IMR-90 (cell line): ENCODE measurements at regions not wholly inside any gene's neighbourhood (a gene's known extent, or its start where the extent isn't known, plus 50 kb on each side); places are given as distances from the start of the nearest gene placed in this dataset.

Experiments used
- ATAC-seq: fragments of 200-7000 bp; cut with Tn5 transposase; 2 replicates; pipeline ENCODE4 v1.9.1; 2020; ENCODE audit warnings: low read depth, mild to moderate bottlenecking, moderate library complexity
- BruUV-seq: library from RNA; stranded (reverse); fragments of 400-500 nt; replicated peaks from 2 replicates; lab custom pipeline; 2021; lab: Mats Ljungman, UMichigan
- CTCF ChIA-PET: fragments of 300-600 bp; formaldehyde crosslinking; extraction: SDS; loops from one replicate; lab custom pipeline; 2021; ENCODE audit warnings: antibody characterized with exemption; lab: Yijun Ruan, JAX
- POLR2A ChIA-PET: fragments of 300-600 bp; sonication (Branson Sonifier 250); formaldehyde crosslinking; loops from one replicate; lab custom pipeline; 2022; ENCODE audit warnings: antibody characterized with exemption; ENCODE audit not compliant: unreplicated experiment; lab: Charles Lee
- DNase-seq: peaks from one replicate; pipeline ENCODE4 v3.0.0; 2013
- H2AFZ ChIP-seq: replicated peaks from 2 replicates; pipeline ENCODE3; 2013; ENCODE audit warnings: low read length, mild to moderate bottlenecking; ENCODE audit not compliant: poor library complexity
- H2AK5ac ChIP-seq: 2 replicates; pipeline ENCODE4 v1.6.1; 2013; ENCODE audit warnings: low read depth, low read length, inconsistent platforms
- H2AK9ac ChIP-seq: replicated peaks from 2 replicates; pipeline ENCODE3; 2013; ENCODE audit warnings: mild to moderate bottlenecking, low read depth, low read length, moderate library complexity; ENCODE audit not compliant: poor library complexity
- H2BK120ac ChIP-seq: 2 replicates; pipeline ENCODE4 v1.6.1; 2013; ENCODE audit warnings: low read depth, low read length, inconsistent platforms
- H2BK15ac ChIP-seq: 3 replicates; pipeline ENCODE4 v1.6.1; 2013; ENCODE audit warnings: low read depth, low read length, inconsistent platforms
- H2BK20ac ChIP-seq: 2 replicates; pipeline ENCODE4 v1.6.1; 2013; ENCODE audit warnings: low read depth, mild to moderate bottlenecking, inconsistent platforms, low read length, moderate library complexity
- H2BK5ac ChIP-seq: 2 replicates; pipeline ENCODE4 v1.6.1; 2013; ENCODE audit warnings: mild to moderate bottlenecking, low read depth, low read length, inconsistent platforms; ENCODE audit not compliant: poor library complexity, severe bottlenecking
- H3K14ac ChIP-seq: replicated peaks from 2 replicates; pipeline ENCODE4 v1.6.1; 2013; ENCODE audit warnings: low read depth, low read length, inconsistent platforms
- H3K18ac ChIP-seq: 2 replicates; pipeline ENCODE4 v1.6.1; 2013; ENCODE audit warnings: low read depth, low read length, control low read depth
- H3K23ac ChIP-seq: 2 replicates; pipeline ENCODE4 v1.6.1; 2013; ENCODE audit warnings: low read depth, low read length, inconsistent platforms
- H3K27ac ChIP-seq: 2 replicates; pipeline ENCODE4 v1.5.1; 2013; ENCODE audit warnings: mild to moderate bottlenecking, control low read depth, low read length; ENCODE audit not compliant: insufficient read depth
- H3K27me3 ChIP-seq: 2 replicates; pipeline ENCODE4 v1.6.1; 2013; ENCODE audit warnings: low read length; ENCODE audit not compliant: control insufficient read depth, insufficient read depth
- H3K36me3 ChIP-seq: 2 replicates; pipeline ENCODE4 v1.6.1; 2013; ENCODE audit warnings: low read length, mixed read lengths; ENCODE audit not compliant: control insufficient read depth, insufficient read depth
- H3K4ac ChIP-seq: 2 replicates; pipeline ENCODE4 v1.6.1; 2013; ENCODE audit warnings: low read depth, low read length, inconsistent platforms
- H3K4me1 ChIP-seq: 2 replicates; pipeline ENCODE4 v1.6.1; 2013; ENCODE audit warnings: low read length, mixed read lengths; ENCODE audit not compliant: control insufficient read depth, insufficient read depth
- H3K4me2 ChIP-seq: 2 replicates; pipeline ENCODE4 v1.6.1; 2013; ENCODE audit warnings: low read depth, mild to moderate bottlenecking, control low read depth, low read length, moderate library complexity
- H3K4me3 ChIP-seq: 2 replicates; pipeline ENCODE4 v1.5.1; 2013; ENCODE audit warnings: low read depth, mild to moderate bottlenecking, control low read depth, low read length, moderate library complexity; ENCODE audit not compliant: insufficient read depth
- H3K56ac ChIP-seq: 2 replicates; pipeline ENCODE4 v1.6.1; 2013; ENCODE audit warnings: low read length, inconsistent platforms; ENCODE audit not compliant: insufficient read depth; ENCODE audit errors: extremely low read depth
- H3K79me1 ChIP-seq, 2 experiments: 2 replicates each; pipeline ENCODE4 v1.6.1; 2013; ENCODE audit warnings: low read length in 2 of 2, inconsistent platforms in 1 of 2, low read depth in 1 of 2
- H3K9ac ChIP-seq: 2 replicates; pipeline ENCODE4 v1.6.1; 2013; ENCODE audit warnings: low read depth, low read length, control low read depth
- H3K9me1 ChIP-seq: 2 replicates; pipeline ENCODE4 v1.6.1; 2013; ENCODE audit warnings: low read length, inconsistent platforms; ENCODE audit not compliant: insufficient read depth
- H3K9me3 ChIP-seq: 2 replicates; pipeline ENCODE4 v1.6.1; 2013; ENCODE audit warnings: low read length; ENCODE audit not compliant: control insufficient read depth, insufficient read depth
- H4K20me1 ChIP-seq: 2 replicates; pipeline ENCODE4 v1.6.1; 2013; ENCODE audit warnings: low read length, inconsistent platforms; ENCODE audit not compliant: insufficient read depth
- H4K5ac ChIP-seq: 2 replicates; pipeline ENCODE4 v1.6.1; 2013; ENCODE audit warnings: mild to moderate bottlenecking, low read depth, low read length, control low read depth
- H4K8ac ChIP-seq, 2 experiments: 2 replicates each; pipeline ENCODE4 v1.6.1; 2013; ENCODE audit warnings: low read depth in 2 of 2, low read length in 2 of 2, control low read depth in 1 of 2, inconsistent platforms in 1 of 2
- H4K91ac ChIP-seq: 2 replicates; pipeline ENCODE4 v1.6.1; 2013; ENCODE audit warnings: low read depth, low read length, inconsistent platforms; ENCODE audit not compliant: insufficient read depth
- BHLHE40 ChIP-seq: fragments of 150-350 bp; IDR thresholded peaks from 2 replicates; pipeline ENCODE4 v1.6.1; 2016; ENCODE audit warnings: mild to moderate bottlenecking, low read depth, low read length
- FOS ChIP-seq: fragments of 150-350 bp; IDR thresholded peaks from 2 replicates; pipeline ENCODE4 v1.6.1; 2016; ENCODE audit warnings: low read depth, low read length
- MAFK ChIP-seq: IDR thresholded peaks from 2 replicates; pipeline ENCODE4 v1.6.1; 2012; ENCODE audit warnings: low read depth, low read length, improper control_type of control experiment
- MAZ ChIP-seq: IDR thresholded peaks from 2 replicates; pipeline ENCODE4 v1.6.1; 2012; ENCODE audit warnings: low read depth, mild to moderate bottlenecking, low read length, improper control_type of control experiment, moderate library complexity, borderline replicate concordance
- MXI1 ChIP-seq: IDR thresholded peaks from 2 replicates; pipeline ENCODE4 v1.6.1; 2012; ENCODE audit warnings: low read depth, mild to moderate bottlenecking, low read length, moderate library complexity, borderline replicate concordance
- NFE2L2 ChIP-seq: fragments of 150-350 bp; IDR thresholded peaks from 2 replicates; pipeline ENCODE4 v1.6.1; 2016; ENCODE audit warnings: low read depth, mild to moderate bottlenecking, low read length
- POLR2A ChIP-seq: IDR thresholded peaks from 2 replicates; pipeline ENCODE4 v1.6.1; 2012; ENCODE audit warnings: mild to moderate bottlenecking, low read depth, low read length
- RAD21 ChIP-seq: IDR thresholded peaks from 2 replicates; pipeline ENCODE4 v1.6.1; 2012; ENCODE audit warnings: low read length, improper control_type of control experiment
- RCOR1 ChIP-seq: IDR thresholded peaks from 2 replicates; pipeline ENCODE4 v1.6.1; 2012; ENCODE audit warnings: mild to moderate bottlenecking, low read length, improper control_type of control experiment; ENCODE audit not compliant: insufficient replicate concordance
- RFX5 ChIP-seq: IDR thresholded peaks from 2 replicates; pipeline ENCODE4 v1.8.0; 2012; ENCODE audit warnings: low read depth, mild to moderate bottlenecking, low read length, moderate library complexity
- SMC3 ChIP-seq: fragments of 150-350 bp; IDR thresholded peaks from 2 replicates; pipeline ENCODE4 v1.6.1; 2016; ENCODE audit warnings: low read depth, mild to moderate bottlenecking, antibody characterized with exemption, low read length, moderate library complexity
- dilution Hi-C: fragments of 300-500 bp; cut with HindIII; formaldehyde crosslinking; loops from one replicate; pipeline ENCODE4 v1.14.3; 2018; ENCODE audit warnings: low sequenced_read_pairs; ENCODE audit not compliant: unreplicated experiment
- in situ Hi-C: fragments of 300-500 bp; cut with MboI; formaldehyde crosslinking; loops from 3 replicates; pipeline ENCODE4 v1.14.3; 2019; ENCODE audit warnings: low sequenced_read_pairs, inconsistent platforms, mixed read lengths
- intact Hi-C: fragments of 100-400 bp; cut with micrococcal nuclease; formaldehyde crosslinking; loops from 2 replicates; pipeline ENCODE4 v1.10.0; 2022
- TF ChIP-seq, protein P1 (sequence below): fragments of 150-350 bp; IDR thresholded peaks from 2 replicates; pipeline ENCODE4 v1.6.1; 2016; ENCODE audit warnings: low read depth, mild to moderate bottlenecking, low read length, moderate library complexity, borderline replicate concordance
- TF ChIP-seq, protein P2 (sequence below): fragments of 150-350 bp; IDR thresholded peaks from 2 replicates; pipeline ENCODE4 v1.6.1; 2017; ENCODE audit warnings: mild to moderate bottlenecking, antibody characterized with exemption, low read length, low read depth
- TF ChIP-seq, protein P3 (sequence below): conservative IDR thresholded peaks from 2 replicates; pipeline ENCODE4 v1.5.1; 2012; ENCODE audit warnings: mild to moderate bottlenecking, low read depth, low read length, improper control_type of control experiment

DNA sequence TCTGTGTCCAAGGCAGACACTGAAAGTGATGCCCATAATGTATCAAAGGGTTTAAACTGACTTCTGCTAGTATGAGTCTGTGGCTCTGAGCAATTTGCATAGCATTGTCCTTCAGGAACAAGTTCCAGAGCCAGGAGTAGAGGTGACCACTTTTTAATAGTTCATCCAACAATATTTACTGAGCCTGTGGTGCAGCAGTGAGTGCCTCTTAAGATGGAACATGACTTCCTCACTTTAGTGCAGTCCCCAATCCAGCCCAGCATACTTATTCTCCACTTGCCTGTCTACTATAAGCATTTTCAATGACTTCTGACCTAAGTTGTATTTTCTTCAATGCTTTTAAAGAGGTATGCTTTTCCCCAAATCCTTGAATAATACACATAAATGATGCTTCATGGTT is 611.3 kb downstream of the MED13L start:
- no peak overlapping the region for H2AFZ ChIP-seq
- no peak overlapping the region for H3K27ac ChIP-seq
- H3K56ac ChIP-seq, result no peak overlapping the region
- no peak overlapping the region for H2BK120ac ChIP-seq
- H4K20me1 ChIP-seq, result no peaks in the 10 kb centered on the region
- H2AK9ac ChIP-seq, result no peak overlapping the region
- dilution Hi-C loops, result no loop called here
- DNase-seq (no peak), ATAC-seq (no peak)
- H3K4me1 ChIP-seq, result no peaks in the 10 kb centered on the region
- H3K18ac ChIP-seq, result no peak overlapping the region
- H4K91ac ChIP-seq, result no peak overlapping the region
- H3K9me3 ChIP-seq, result no peaks in the 10 kb centered on the region
- H4K5ac ChIP-seq, result no peak overlapping the region
- in situ Hi-C loops, result no loop called here
- intact Hi-C loops, result no loop called here
- H4K8ac ChIP-seq, result no peak overlapping the region
- H3K4me2 ChIP-seq, result no peak overlapping the region
- no peaks in the 10 kb centered on the region for H3K36me3 ChIP-seq
- no peak overlapping the region for H2BK15ac ChIP-seq
- ChIA-PET POLR2A (no interaction called here), CTCF (no interaction called here)
- H2BK20ac ChIP-seq, result no peak overlapping the region
- no peak overlapping the region for H3K23ac ChIP-seq
- H3K4me3 ChIP-seq, result no peak overlapping the region
- H3K4ac ChIP-seq, result no peak overlapping the region
- no peak overlapping the region for H3K14ac ChIP-seq
- TF ChIP-seq RFX5, result no peak
- TF ChIP-seq FOS, result no peak
- TF ChIP-seq, protein P1, sequence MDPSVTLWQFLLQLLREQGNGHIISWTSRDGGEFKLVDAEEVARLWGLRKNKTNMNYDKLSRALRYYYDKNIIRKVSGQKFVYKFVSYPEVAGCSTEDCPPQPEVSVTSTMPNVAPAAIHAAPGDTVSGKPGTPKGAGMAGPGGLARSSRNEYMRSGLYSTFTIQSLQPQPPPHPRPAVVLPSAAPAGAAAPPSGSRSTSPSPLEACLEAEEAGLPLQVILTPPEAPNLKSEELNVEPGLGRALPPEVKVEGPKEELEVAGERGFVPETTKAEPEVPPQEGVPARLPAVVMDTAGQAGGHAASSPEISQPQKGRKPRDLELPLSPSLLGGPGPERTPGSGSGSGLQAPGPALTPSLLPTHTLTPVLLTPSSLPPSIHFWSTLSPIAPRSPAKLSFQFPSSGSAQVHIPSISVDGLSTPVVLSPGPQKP, result no peak
- TF ChIP-seq BHLHE40, result no peak
- TF ChIP-seq MXI1, result no peak
- TF ChIP-seq, protein P2, sequence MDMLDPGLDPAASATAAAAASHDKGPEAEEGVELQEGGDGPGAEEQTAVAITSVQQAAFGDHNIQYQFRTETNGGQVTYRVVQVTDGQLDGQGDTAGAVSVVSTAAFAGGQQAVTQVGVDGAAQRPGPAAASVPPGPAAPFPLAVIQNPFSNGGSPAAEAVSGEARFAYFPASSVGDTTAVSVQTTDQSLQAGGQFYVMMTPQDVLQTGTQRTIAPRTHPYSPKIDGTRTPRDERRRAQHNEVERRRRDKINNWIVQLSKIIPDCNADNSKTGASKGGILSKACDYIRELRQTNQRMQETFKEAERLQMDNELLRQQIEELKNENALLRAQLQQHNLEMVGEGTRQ, result no peak
- no peak for TF ChIP-seq MAZ
- TF ChIP-seq MAFK, result no peak
- TF ChIP-seq NFE2L2, result no peak
- TF ChIP-seq, protein P3, sequence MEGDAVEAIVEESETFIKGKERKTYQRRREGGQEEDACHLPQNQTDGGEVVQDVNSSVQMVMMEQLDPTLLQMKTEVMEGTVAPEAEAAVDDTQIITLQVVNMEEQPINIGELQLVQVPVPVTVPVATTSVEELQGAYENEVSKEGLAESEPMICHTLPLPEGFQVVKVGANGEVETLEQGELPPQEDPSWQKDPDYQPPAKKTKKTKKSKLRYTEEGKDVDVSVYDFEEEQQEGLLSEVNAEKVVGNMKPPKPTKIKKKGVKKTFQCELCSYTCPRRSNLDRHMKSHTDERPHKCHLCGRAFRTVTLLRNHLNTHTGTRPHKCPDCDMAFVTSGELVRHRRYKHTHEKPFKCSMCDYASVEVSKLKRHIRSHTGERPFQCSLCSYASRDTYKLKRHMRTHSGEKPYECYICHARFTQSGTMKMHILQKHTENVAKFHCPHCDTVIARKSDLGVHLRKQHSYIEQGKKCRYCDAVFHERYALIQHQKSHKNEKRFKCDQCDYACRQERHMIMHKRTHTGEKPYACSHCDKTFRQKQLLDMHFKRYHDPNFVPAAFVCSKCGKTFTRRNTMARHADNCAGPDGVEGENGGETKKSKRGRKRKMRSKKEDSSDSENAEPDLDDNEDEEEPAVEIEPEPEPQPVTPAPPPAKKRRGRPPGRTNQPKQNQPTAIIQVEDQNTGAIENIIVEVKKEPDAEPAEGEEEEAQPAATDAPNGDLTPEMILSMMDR, result no peak
- no peak for TF ChIP-seq RAD21
- no peak for TF ChIP-seq POLR2A
- no peak for TF ChIP-seq RCOR1
- TF ChIP-seq SMC3, result no peak
- H2AK5ac ChIP-seq, result no peak overlapping the region
- BruUV-seq, result no TSS peak
- no peaks in the 10 kb centered on the region for H3K27me3 ChIP-seq
- no peak overlapping the region for H3K9ac ChIP-seq
- H2BK5ac ChIP-seq, result no peak overlapping the region
- no peaks in the 10 kb centered on the region for H3K9me1 ChIP-seq
- H3K79me1 ChIP-seq, result no peaks in the 10 kb centered on the region
